ENCODE measurements at regions not wholly inside any gene's neighbourhood (a gene's known extent, or its start where the extent isn't known, plus 50 kb on each side); places are given as distances from the start of the nearest gene placed in this dataset.

DNA sequence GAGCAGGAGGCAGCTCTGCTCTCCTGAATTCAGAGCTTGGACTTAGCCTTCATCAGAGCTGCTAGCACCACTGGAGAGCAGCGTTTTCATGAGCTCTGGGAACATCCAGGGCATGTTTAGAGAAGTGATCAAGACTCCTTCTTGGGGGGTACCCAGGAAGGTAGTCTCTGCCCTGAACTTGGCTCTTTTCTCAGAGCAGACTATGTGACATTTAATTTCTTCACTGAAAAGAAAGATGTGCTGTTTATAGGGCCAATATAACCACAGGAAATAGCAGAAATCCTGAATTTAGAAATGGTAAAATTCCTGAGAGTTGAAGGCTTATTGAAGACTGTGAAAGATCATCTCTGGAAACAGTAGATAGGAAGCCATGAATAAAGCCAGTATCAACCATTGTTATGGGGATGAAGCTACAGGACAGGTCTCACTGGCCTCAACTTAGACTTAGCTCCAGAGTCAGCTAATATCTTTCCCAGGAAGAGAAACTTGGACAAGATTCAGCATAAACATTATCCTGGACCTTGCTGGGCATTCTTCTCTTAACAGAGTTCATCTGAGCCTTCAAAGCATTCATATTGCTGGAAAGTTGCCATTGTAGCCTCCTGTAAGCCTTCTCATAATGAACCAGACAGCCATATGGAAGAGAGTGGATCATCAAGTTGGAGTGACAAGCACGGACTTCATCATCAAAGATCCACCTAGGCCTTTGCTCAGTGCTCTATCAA, 386.6 kb upstream of the THBS1 start:
- POLR2A ChIA-PET: no interaction called here
- CTCF ChIA-PET: interaction anchor here (1.0 to 1.7 kb wide), 2 partner anchors 10 to 168 kb away, joined by 3 to 5 read pairs; no protein-coding TSS in a partner anchor
- no peak for DNase-seq (ENCODE audit: extremely low spot score)
- TF ChIP-seq CTCF (IDR thresholded peaks at IDR 0.05; ENCODE audit: control extremely low read depth, extremely low read depth, low read depth, missing control alignments): no peak

DNA sequence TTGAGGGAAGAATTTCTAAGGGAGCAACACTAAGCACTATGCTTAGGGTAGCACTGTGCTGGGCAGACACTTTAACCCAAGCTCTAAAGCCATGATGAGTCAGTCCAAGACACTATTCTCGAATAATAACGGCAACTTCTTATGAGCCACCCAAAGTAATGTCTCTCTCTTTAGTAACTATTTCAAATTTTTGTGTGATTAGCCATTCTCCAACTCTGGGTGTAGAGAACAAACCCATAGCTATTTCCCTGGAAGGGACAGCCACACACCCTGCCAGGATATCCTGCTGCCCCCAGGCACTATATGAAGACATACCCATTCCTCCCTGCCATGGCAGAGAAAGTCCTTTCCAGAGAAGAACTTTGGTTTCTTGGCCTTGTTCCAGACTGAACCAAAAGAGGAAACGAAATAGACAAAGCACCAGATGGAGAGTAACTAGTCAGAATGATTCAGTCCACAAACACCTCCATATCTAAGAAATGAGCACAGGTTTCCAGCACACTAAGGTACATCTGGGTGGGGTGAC, 384.9 kb upstream of the THBS1 start:
- no peak for TF ChIP-seq CTCF (IDR thresholded peaks at IDR 0.05; ENCODE audit: control extremely low read depth, extremely low read depth, low read depth, missing control alignments)
- ChIA-PET POLR2A (no interaction called here), CTCF (no interaction called here)
- peak; percentile 19 for DNase-seq (ENCODE audit: extremely low spot score)

- CTCF ChIA-PET: interaction anchor here (0.9 to 1.8 kb wide), 5 partner anchors 9 to 18 kb away, joined by 3 to 6 read pairs (median 5); no protein-coding TSS in a partner anchor
- TF ChIP-seq CTCF (IDR thresholded peaks at IDR 0.05; ENCODE audit: control extremely low read depth, extremely low read depth, low read depth, missing control alignments): no peak
- POLR2A ChIA-PET: no interaction called here
Observed at GRCh38 chr15:39198044-39199000, 382.6 kb upstream of the THBS1 start.

DNA sequence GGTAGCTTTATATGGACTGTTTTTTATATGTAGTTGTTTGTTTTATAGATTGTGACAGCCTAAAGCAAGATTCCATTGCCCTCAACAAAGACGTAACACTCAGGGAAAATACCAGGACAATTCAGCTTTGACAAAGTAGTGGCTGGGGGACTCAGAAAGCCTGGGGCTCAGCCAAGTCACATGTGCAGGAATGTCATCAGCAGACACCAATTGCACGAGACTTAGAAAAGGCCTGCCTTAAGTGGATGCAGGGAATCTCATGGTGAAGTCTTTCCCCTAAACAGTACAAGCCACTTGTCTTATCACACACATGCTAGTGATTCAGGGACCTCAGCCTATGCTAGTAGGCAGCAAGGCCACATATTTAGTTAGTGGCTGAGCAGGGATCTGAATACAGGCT, 381.8 kb upstream of the THBS1 start:
- POLR2A ChIA-PET: no interaction called here
- no peak for TF ChIP-seq CTCF (IDR thresholded peaks at IDR 0.05; ENCODE audit: control extremely low read depth, extremely low read depth, low read depth, missing control alignments)
- no peak for DNase-seq (ENCODE audit: extremely low spot score)
- CTCF ChIA-PET: interaction anchor here (0.9 to 1.6 kb wide), 2 partner anchors 9 to 11 kb away, joined by 3 to 5 read pairs; no protein-coding TSS in a partner anchor

More at GRCh38 chr15:39198044-39199000, 382.6 kb upstream of the THBS1 start:
- DNase-seq (ENCODE audit: extremely low spot score): no peak

DNA sequence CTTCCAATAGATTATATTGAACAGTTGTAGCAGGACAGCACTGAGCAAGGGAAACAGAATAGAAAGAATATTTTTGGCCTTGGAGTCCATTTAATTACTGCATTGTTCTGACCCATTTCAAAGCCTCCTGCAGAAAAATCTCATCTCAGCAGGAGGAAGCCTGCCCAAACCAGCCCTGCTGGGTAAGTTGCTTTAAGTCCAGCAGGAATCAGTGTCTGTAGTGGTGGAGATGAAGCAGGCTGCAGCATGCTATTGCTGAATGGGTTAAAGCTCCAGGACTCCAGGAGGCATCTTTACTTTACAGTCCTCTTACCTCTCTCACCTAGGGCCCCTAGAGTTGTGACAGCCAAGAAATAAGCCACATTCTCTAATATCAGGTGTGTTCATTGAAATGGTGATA, 380.3 kb upstream of the THBS1 start:
- ChIA-PET CTCF (no interaction called here), POLR2A (no interaction called here)
- no peak for TF ChIP-seq CTCF (IDR thresholded peaks at IDR 0.05; ENCODE audit: control extremely low read depth, extremely low read depth, low read depth, missing control alignments)
- no peak for DNase-seq (ENCODE audit: extremely low spot score)

DNA sequence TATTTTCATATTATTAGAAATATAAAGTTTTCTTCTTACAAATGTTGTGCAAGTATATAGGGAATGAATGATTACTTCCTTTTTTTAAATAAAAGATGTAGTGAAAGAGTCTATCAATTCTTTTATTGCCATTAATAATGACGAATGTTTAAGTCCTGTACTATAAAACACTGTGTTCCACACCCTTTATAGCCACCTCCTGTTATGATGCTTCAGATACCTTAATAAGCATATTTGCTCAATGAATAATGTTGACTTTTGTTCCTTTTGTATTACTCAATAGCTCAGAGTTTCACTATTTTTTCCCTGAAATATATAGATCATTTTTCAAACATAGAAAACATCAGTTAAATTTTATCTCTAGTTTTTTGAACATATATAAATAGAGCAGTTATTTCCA, 378.2 kb upstream of the THBS1 start:
- no peak for TF ChIP-seq CTCF (IDR thresholded peaks at IDR 0.05; ENCODE audit: control extremely low read depth, extremely low read depth, low read depth, missing control alignments)
- CTCF ChIA-PET: interaction anchor here (1.5 kb wide), 1 partner anchor 9 kb away, joined by 3 read pairs; no protein-coding TSS in a partner anchor
- POLR2A ChIA-PET: no interaction called here
- DNase-seq (ENCODE audit: extremely low spot score): no peak

Measured in GM10248 (cell line).